ENCODE measurements at regions not wholly inside any gene's neighbourhood (a gene's known extent, or its start where the extent isn't known, plus 50 kb on each side); places are given as distances from the start of the nearest gene placed in this dataset.
A peak's percentile ranks its signal among the peaks of the same experiment; 100 is the strongest.
"Not testable (repeated sequence)": the region's sequence is repeated elsewhere in the genome, so short reads cannot be mapped to it uniquely, and the experiment has no call there.

- Mint-ChIP-seq H3K9me3 (ENCODE audit: unreplicated experiment) (peaks cover 22% of the 10 kb centered on the region), H3K27me3 (ENCODE audit: unreplicated experiment) (peaks cover 2% of the 10 kb centered on the region), H3K4me3 (ENCODE audit: unreplicated experiment) (no peak overlapping the region), H3K4me1 (ENCODE audit: unreplicated experiment) (no peaks in the 10 kb centered on the region), H3K36me3 (ENCODE audit: unreplicated experiment) (no peaks in the 10 kb centered on the region), H3K27ac (ENCODE audit: unreplicated experiment) (no peak overlapping the region)
- TF ChIP-seq, protein P1, sequence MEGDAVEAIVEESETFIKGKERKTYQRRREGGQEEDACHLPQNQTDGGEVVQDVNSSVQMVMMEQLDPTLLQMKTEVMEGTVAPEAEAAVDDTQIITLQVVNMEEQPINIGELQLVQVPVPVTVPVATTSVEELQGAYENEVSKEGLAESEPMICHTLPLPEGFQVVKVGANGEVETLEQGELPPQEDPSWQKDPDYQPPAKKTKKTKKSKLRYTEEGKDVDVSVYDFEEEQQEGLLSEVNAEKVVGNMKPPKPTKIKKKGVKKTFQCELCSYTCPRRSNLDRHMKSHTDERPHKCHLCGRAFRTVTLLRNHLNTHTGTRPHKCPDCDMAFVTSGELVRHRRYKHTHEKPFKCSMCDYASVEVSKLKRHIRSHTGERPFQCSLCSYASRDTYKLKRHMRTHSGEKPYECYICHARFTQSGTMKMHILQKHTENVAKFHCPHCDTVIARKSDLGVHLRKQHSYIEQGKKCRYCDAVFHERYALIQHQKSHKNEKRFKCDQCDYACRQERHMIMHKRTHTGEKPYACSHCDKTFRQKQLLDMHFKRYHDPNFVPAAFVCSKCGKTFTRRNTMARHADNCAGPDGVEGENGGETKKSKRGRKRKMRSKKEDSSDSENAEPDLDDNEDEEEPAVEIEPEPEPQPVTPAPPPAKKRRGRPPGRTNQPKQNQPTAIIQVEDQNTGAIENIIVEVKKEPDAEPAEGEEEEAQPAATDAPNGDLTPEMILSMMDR (IDR thresholded peaks at IDR 0.05): peak; percentile 56
- no peak for DNase-seq (ENCODE audit: extremely low spot score, unreplicated experiment)
Observed at GRCh38 chr13:61880578-61881283, 465.1 kb upstream of the PCDH20 start.

GRCh38 chr13:61878565-61878964 is 462.9 kb upstream of the PCDH20 start:
- not testable (repeated sequence) for H3K4me1 Mint-ChIP-seq (ENCODE audit: unreplicated experiment); H3K27me3 Mint-ChIP-seq (ENCODE audit: unreplicated experiment); DNase-seq (ENCODE audit: extremely low spot score, unreplicated experiment); H3K36me3 Mint-ChIP-seq (ENCODE audit: unreplicated experiment); H3K27ac Mint-ChIP-seq (ENCODE audit: unreplicated experiment); H3K4me3 Mint-ChIP-seq (ENCODE audit: unreplicated experiment)
- H3K9me3 Mint-ChIP-seq (ENCODE audit: unreplicated experiment): peaks cover 38% of the 10 kb centered on the region

- Mint-ChIP-seq H3K4me1 (ENCODE audit: unreplicated experiment) (no peaks in the 10 kb centered on the region), H3K36me3 (ENCODE audit: unreplicated experiment) (no peaks in the 10 kb centered on the region), H3K9me3 (ENCODE audit: unreplicated experiment) (peaks cover 38% of the 10 kb centered on the region), H3K27me3 (ENCODE audit: unreplicated experiment) (no peaks in the 10 kb centered on the region), H3K27ac (ENCODE audit: unreplicated experiment) (no peak overlapping the region), H3K4me3 (ENCODE audit: unreplicated experiment) (no peak overlapping the region)
- no peak for DNase-seq (ENCODE audit: extremely low spot score, unreplicated experiment)
- TF ChIP-seq, protein P1 (IDR thresholded peaks at IDR 0.05): no peak
Observed at GRCh38 chr13:61874970-61875579, 459.4 kb upstream of the PCDH20 start.

DNA sequence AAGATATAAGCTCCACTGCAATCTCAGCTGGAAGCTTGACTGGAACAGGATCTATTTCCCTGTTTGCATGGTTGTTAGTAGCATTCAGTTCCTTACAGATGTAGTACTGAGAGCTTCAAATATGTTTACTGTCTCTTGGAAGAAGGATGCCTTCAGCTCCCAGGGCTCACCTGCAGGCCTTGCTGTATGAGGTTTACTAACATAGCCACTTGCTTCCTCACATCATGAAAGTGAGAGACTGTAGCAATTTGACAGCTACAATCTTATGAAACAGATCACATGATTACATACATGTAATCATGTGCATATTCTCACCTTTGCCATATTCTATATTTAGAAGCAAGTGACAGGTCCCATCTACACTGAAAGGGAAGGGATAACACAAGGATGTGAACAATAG is 458.1 kb upstream of the PCDH20 start:
- H3K4me3 Mint-ChIP-seq (ENCODE audit: unreplicated experiment): no peak overlapping the region
- DNase-seq (ENCODE audit: extremely low spot score, unreplicated experiment): no peak

GRCh38 chr13:61857198-61857597 is 441.5 kb upstream of the PCDH20 start:
- no peak overlapping the region for H3K27ac Mint-ChIP-seq (ENCODE audit: unreplicated experiment)
- no peak for DNase-seq (ENCODE audit: extremely low spot score, unreplicated experiment)
- no peaks in the 10 kb centered on the region for H3K36me3 Mint-ChIP-seq (ENCODE audit: unreplicated experiment)
- peaks cover 3% of the 10 kb centered on the region for H3K4me1 Mint-ChIP-seq (ENCODE audit: unreplicated experiment)
- no peaks in the 10 kb centered on the region for H3K27me3 Mint-ChIP-seq (ENCODE audit: unreplicated experiment)
- H3K4me3 Mint-ChIP-seq (ENCODE audit: unreplicated experiment): no peak overlapping the region
- TF ChIP-seq, protein P1 (IDR thresholded peaks at IDR 0.05): no peak
- peaks cover 3% of the 10 kb centered on the region for H3K9me3 Mint-ChIP-seq (ENCODE audit: unreplicated experiment)

More for the DNA sequence above, 458.1 kb upstream of the PCDH20 start:
- H3K27me3 Mint-ChIP-seq (ENCODE audit: unreplicated experiment): no peaks in the 10 kb centered on the region
- H3K27ac Mint-ChIP-seq (ENCODE audit: unreplicated experiment): no peak overlapping the region
- H3K4me1 Mint-ChIP-seq (ENCODE audit: unreplicated experiment): no peaks in the 10 kb centered on the region
- H3K36me3 Mint-ChIP-seq (ENCODE audit: unreplicated experiment): no peaks in the 10 kb centered on the region
- TF ChIP-seq, protein P1 (IDR thresholded peaks at IDR 0.05): no peak
- H3K9me3 Mint-ChIP-seq (ENCODE audit: unreplicated experiment): peaks cover 38% of the 10 kb centered on the region
